Hippocampal formation (tissue), 2 donors: ENCODE measurements at regions not wholly inside any gene's neighbourhood (a gene's known extent, or its start where the extent isn't known, plus 50 kb on each side); places are given as distances from the start of the nearest gene placed in this dataset.

Experiments used
- DNase-seq, 2 donors: peaks; one replicate each; lab custom pipeline; 2025; lab: John Stamatoyannopoulos, UW

DNA sequence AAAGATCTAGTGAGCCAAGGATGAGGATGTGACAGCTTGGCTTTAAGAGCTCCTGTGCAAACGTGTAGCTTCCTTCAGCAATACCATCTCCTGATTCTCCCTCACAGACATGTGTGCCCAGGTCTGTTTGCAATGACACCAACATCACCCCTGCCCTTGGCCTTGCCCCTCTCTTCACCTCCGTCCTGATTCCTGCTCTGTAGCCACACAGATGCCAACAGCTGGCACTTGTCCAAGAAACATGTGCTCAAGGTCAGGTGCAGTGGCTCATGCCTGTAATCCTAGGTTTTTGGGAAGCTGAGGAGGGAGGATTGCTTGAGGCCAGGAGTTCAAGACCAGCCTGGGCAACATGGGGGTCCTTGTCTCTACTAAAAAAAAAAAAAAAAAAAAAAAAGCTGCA is 103.8 kb upstream of the CRHR1 start:
- DNase-seq: no peak

GRCh38 chr17:45681706-45682105 is 102.4 kb upstream of the CRHR1 start:
- DNase-seq: no peak

DNA sequence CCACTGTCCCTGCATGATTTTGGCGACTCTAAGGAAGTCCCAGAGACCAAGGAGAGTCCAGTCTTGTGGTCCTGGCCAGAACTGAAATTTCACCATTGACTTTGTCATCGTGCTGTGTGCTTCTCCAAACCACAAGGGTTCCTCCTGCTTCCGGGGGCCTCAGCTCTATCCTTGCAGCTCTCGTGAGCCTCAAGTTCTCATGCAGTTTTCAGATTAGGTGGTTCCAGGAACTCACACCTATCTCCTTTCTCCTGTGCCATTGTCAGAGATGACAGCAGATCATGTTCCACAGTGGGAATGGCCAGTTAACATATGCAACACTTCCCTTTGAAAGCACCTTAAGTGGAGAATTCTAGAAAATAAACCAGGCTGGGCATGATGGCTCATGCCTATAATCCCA is 97.9 kb upstream of the CRHR1 start:
- DNase-seq: no peak

DNA sequence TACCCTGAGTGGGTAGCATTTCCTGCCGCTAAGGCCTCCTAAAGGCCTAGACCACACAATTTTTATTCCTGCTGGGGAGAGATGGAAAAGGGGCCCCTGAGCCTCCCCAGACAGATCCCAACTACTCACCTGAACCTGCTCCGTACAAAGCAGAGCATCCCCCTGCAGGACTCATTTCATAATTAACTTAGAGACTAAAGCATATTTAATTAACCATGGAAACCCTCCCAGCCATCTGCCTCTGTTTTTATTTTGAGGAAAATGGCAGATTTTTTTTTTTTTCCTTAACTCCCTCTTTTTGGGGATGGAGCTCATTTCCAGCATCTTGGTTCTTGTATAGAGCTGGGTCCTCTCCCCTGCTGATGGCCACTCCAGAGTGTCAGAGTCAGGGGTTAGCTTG is 96.5 kb upstream of the CRHR1 start:
- no peak for DNase-seq

DNA sequence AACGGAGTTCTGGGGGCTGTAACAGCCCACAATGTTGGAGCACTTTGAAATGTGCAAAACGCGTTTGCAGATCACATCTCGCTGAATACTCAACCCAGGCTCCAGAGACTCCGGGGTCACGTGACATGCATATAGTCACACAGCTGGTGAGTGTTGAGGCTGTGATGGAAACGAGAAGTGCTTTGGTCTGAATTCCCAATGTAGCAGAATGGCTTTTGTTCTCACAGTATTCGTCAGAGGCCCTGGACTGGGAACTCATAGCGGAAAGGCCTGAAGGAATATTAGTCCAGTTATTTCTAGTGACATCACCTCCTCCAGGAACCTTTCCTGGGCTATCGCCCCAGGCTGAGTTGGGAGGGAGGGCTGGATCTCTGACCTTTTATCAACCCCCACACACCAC is 95.8 kb upstream of the CRHR1 start:
- peak in 1 of 2 donors; percentile 33 for DNase-seq

DNA sequence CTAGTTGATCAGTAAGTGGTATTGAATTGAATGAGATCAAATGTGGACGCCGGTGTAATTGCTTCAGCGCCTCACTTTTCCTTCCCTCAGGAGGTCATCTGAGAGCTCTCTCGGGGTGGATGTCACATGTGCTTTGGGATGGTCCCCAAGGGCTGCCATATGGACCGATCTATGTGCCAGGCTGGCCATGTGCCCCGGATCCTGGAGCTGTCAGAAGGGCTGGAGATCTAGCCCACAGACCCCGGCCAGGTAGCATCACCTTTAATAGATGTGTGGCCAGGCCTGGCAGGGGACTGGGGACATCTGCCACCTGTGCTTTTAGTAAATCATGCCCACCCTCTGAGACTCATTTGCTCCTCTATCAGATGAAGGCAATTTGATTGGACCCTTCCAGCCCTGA is 95.3 kb upstream of the CRHR1 start:
- no peak for DNase-seq

GRCh38 chr17:45689451-45689850 is 94.7 kb upstream of the CRHR1 start:
- no peak for DNase-seq

DNA sequence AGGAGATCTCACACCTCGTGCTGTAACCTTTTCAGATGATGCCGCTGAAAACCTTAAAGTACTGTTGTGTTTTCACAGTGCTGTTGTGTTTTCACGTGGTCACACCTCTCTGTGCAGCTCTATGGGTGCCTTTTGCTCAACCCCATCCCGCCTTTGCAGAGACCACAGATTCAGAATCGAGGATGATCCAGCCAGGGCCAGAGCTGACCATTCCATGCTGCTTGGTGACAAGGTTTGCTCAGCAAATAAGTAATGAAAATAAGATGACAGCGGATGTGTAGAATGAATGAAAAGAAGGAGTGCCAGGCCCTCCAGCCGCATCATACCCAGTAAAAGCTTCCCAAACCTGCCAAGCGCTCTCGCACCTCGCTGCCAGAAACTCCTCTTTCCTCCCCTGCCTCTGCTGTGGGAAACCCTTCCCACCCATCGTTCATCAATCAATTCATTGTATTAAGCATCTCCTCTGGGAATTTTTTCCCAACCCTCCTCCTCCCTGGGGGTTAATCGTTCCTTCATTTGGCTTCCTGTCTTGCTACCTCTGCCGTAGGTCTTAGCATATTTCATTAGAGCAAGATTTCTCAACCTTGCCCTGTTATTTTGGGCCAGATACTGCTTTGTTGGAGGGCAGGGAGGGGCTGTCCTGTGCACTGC is 93.4 kb upstream of the CRHR1 start:
- DNase-seq: no peak

- DNase-seq: no peak
Measured at GRCh38 chr17:45692661-45693060, 91.5 kb upstream of the CRHR1 start.

DNA sequence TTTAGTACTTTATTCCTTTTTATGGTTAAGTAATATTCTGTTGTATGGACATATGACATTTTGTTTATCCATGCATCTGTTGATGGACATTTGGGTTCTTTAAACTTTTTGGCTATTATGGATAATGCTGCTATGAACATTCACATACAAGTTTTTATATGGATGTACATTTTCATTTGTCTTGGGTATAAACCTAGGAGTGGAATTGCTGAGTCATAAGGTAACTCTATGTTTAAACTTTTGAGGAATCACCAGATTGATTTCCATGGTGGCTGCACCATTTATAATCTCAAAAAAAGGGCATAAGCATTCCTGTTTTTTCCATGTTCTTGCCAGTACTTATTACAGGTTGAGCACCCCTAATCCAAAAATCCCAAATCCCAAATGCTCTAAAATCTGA is 90.3 kb upstream of the CRHR1 start:
- no peak for DNase-seq

- no peak for DNase-seq
Measured at GRCh38 chr17:45696442-45696841, 87.7 kb upstream of the CRHR1 start.

- no peak for DNase-seq
Measured at GRCh38 chr17:45697076-45697475, 87.0 kb upstream of the CRHR1 start.

DNA sequence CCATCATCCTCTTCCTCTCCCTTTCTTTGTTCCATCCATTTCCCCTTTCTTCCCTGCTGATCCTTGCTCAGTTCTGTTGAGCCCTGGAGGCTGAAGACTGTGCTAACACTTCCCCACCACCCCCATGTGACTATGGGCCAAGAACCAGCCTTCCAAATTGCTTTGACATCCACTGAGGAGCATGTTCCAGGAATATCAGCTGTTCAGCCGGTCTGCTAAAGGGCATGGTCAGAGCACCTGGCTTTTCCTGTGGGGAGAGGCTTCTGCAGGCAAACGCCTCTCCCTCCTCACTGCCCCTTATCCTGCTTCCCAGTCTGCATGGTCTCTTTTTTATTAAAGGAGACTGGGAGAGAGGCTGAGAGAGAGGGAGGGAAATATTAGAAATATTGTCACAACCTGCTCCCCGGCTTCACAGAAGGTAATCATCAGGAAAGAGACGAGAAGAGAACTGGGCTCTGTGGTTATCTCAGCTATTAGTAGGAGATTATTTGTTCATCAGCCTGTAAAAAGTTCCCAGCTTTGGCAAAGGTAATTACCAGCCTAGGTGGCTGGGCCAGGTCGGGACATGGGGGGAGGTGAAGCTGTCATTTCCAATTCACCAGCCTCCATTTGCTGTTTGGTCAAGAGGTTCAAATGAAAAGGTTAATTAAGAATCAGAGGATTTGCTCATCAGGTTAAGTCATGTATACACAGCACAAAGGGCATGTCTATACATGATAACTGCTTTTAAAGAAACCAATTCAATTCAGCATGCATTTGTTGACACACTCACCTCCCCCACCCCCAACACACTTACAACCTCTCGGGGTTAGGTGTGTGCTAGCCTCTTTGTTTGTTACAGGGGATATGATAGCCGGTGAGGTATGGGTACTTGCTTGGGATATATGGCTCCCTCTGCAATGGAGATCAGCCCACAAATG is 83.7 kb upstream of the CRHR1 start:
- no peak for DNase-seq

- no peak for DNase-seq
Measured at GRCh38 chr17:45702666-45703266, 81.4 kb upstream of the CRHR1 start.

GRCh38 chr17:45703348-45703747 is 80.8 kb upstream of the CRHR1 start:
- no peak for DNase-seq

GRCh38 chr17:45703806-45704205 is 80.3 kb upstream of the CRHR1 start:
- DNase-seq: no peak

- no peak for DNase-seq
Measured at GRCh38 chr17:45704251-45704650, 79.9 kb upstream of the CRHR1 start.

GRCh38 chr17:45705123-45706009 is 78.8 kb upstream of the CRHR1 start:
- no peak for DNase-seq

DNA sequence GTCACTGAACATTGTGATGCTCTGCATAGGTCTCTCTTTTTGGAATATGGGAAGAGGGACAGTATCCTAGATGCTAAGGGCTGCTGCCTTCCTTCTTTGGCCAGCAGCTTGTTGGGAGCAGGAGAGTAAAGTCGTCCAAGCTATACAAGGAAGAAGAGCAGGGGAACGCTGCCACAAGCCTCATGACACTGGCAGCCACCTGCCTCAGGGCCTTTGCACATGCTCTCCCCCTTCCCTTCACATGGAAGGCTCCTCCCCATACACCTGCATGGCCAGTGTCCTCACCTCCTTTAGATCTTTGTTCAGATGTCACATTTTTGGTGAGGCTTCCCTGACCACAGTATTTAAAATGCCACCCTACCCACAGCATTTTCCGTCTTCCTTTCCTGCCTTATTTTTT is 78.1 kb upstream of the CRHR1 start:
- no peak for DNase-seq

DNA sequence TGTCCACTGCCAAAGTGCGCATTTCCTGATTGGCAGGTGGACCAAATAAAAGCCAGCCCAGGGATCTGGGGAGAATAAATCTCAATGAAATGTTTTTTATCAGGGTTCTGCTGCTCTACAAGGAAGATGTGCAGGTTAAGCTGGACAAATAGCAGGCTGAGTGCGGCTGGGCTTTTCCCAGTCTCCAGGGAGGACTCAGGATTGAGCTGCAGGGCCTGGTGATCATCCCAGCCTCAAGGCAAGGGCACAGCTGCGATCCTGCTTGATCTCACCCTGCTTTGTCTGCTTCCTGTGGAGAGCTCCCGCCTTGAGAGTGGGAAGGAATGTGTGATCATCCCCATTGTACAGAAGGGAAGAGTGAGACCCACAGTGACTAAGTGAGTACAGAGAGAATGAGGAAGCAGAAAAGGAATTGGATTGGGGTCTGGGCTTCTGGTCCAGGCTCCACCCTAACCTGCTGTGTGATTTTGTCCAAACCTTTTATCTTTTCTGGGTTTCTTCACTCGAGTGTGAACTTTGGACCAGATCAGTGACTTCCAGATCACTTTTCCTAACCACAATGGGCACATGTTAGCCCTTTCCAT is 75.3 kb upstream of the CRHR1 start:
- no peak for DNase-seq

DNA sequence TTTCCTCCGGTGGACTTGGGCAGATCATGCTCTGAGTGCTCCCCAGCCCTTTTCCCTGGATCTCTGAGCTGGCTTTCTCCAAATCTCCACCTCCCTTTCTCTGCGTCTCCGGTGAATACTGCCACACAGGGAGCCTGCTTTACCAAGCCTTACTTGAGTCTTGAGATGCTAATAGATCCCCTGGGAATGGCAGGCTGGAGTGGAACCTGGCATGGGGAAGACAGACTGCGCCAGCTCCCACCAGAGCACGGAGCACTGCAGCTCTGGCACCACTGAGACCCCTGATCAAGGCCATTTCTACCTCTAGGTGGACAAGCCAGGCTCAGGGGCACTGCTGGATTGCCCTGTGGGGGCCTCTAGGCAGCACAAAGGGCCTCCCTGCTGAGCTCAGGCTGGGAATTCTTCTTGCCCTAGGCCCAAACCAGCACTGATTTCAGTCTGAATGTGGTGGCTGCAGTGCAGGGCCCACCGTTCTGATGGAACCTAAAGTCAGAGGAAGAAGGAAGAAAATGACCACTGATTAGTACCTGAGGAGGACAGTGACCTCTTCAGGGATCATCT is 74.3 kb upstream of the CRHR1 start:
- no peak for DNase-seq
